Ureter (tissue), 1 donor: ENCODE measurements at regions not wholly inside any gene's neighbourhood (a gene's known extent, or its start where the extent isn't known, plus 50 kb on each side); places are given as distances from the start of the nearest gene placed in this dataset.
A peak's percentile ranks its signal among the peaks of the same experiment; 100 is the strongest.

Experiments used
- DNase-seq: peaks from one replicate; pipeline ENCODE4 v3.0.0-alpha.2; 2020; ENCODE audit warnings: low spot score
- donor health status: DM: yes; HTN: yes; CAD: no.

DNA sequence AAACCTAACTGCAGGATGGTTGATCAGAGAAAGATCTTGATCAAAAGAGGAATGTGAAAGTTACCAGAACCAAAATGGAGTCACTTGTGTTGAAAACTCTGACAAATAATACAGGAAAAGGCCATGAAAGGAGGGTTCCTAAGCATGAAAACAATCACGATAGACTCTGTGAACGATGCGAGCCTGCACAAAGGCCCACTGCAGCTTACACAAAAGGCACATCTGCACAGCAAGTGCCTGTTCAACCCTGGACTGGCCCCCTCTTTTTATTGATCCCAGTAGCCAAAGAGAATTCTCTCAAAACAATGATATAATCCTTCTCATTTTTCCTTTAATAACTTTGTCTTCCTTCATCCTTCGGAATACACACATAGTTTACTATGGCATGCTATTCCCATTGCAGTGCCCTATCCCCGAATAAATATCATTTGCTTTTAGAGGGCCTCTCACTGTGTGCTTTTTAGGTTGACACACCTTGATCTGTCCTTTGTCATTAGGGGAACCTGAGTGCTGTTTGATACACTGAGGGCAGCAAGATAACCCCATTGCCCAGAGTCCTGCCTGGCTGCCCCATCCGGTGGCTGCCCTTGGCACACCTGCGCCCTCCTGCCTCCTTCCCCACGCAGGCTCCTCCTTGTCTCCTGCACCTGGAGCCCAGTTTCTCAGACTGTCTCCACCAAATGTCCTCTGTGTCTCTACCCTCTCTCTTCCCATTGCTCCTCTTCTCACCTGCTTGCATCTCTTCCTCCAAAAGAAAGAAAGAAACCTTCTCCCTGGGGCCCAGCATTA is 98.3 kb upstream of the FRMD1 start:
- no peak for DNase-seq

DNA sequence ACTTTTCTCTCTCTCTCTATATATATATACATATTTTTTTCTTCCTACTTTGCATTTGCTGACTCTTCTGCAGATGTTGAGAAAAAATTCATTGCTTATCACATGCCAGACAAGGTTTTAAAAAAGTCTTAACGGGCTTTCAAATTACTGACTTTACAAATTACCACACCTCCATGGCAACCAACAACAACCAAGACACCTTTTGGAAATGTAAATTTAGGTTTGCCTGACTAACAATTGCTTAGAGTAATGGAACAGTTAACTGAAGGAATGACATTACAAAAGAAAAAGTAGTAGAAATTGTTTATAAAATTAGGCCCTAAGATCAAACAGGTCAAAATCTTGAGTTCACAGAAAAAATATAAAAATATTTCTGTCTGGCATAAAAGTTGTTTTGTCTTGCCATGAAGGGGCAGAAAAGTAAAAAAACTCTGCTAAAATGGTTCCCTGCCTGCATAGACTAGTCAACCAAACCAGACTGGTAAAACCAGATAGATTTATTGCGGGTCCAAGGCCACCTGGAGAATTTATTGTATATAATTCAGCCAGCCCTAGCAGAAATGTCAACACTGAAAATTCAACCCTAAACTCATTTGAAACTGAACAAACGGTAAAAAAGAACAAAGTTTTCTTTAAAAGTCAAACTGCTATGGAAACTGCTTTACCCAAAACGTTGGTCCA is 92.8 kb upstream of the FRMD1 start:
- no peak for DNase-seq

DNA sequence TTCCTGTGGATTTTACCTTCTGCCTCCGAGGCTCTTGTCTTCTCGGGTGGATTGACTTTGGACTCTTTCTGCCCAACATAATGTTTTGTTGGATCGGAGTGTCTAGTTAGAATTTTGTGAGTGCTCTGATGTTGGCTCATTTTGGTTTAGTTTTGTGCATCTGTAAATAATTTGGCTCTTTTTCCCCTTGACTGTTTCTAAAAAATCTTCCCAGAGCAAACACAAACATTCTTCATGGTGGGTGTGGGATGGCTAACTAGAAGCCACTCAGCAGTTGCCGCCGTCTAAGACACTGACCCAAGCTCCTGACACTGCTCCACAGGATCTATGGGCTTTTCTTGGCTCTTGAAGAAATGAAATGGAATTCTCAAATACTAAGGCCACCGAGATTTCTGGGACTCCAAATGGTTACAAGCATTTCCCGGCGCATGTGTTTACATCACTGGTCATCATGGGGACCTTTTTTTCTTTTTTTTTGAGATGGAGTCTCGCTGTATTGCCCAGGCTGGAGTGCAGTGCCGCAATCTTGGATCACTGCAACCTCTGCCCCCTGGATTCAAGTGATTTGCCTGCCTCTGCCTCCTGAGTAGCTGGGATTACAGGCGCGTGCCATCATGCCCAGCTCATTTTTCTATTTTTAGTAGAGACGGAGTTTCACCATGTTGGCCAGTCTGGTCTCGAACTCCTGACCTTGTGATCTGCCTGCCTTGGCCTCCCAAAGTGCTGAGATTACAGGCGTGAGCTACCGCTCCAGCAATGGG is 92.0 kb upstream of the FRMD1 start:
- no peak for DNase-seq

DNA sequence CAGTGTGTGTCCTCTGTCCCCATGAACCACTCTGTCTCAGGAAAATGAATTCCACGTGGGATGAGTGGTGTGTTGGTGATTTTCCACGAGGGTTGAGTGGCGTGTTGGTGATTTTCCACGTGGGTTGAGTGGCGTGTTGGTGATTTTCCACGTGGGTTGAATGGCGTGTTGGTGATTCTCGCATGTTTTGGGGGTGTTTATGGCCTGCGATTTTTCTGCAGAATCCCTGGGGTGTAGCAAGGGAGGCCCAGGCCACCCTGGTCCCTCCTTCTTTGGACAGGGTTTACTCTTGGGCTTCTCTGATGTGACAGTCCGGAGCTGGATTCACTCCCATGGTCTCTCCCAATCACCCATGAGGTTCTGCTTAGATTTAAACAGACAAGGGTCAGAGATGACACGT is 90.6 kb upstream of the FRMD1 start:
- peak; percentile 5 for DNase-seq

DNA sequence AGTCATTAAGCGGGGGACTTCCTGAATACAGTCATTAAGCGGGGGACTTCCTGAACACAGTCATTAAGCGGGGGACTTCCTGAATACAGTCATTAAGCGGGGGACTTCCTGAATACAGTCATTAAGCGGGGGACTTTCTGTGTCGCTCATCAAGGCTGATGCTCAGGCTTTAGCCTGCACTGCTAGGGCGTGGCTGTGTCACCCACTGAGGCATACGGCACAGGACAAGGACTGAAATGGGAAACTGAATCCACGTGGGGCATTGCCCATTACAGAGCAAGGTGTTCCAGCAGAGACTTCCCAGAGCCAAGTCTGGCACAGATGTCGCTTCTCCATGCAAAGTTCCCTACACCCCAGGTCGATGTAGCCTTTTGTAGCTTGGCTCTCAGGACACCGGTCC is 89.9 kb upstream of the FRMD1 start:
- DNase-seq: peak; percentile 14

DNA sequence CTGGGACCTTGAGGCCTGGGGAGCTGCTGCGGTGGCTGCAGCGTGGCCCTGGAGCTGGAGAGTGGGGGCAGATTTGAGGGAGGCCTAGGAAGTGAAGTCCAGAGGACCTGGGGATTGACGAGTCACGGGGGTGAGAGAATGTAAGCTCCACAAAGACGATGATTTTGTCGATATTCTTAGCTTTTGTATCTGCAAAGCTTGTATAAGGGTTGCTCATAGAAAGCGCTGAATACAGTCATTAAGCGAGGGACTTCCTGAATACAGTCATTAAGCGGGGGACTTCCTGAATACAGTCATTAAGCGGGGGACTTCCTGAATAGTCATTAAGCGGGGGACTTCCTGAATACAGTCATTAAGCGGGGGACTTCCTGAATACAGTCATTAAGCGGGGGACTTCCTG is 89.3 kb upstream of the FRMD1 start:
- DNase-seq: peak; percentile 23

DNA sequence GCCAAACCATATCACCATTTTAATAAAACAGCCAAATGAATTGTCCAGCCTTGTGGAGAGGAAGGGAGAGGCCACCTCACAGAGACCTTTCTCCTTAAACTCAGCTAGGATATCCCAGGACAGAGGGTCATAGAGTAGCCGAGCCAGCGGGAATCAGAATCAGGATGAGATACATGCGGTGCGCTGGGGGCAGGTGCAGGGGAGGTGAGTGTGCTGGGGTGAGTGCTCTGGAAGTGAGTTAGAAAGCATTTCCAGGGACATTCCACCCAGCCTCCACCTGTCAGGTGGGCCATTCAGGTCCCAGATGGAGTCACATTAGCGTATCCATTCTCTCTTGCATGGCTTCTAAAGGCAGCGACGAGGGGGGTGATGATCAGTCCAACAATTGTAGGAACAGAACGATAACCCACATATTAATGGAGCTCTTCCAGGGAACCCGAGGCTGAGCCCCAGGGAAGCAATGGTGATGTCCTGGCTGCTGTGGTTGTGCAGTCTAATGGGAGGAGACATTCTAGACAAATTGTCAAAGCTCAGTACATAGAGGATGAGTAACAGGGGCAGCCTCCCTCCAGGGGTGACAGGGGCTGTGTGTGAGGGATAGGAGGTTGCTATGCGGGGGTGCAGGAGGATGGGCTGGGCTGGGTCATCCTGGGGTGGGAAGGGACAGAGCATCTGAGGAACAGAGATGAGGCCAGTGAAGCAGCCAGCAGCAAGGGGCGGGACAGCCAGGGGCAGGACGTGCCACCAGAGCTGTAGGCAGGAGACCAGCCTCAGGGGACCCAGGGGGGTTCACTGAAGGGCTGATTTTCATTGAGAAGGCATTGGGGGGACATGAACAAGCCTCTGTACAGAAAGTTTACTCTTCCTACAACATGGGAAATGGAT is 88.7 kb upstream of the FRMD1 start:
- no peak for DNase-seq

DNA sequence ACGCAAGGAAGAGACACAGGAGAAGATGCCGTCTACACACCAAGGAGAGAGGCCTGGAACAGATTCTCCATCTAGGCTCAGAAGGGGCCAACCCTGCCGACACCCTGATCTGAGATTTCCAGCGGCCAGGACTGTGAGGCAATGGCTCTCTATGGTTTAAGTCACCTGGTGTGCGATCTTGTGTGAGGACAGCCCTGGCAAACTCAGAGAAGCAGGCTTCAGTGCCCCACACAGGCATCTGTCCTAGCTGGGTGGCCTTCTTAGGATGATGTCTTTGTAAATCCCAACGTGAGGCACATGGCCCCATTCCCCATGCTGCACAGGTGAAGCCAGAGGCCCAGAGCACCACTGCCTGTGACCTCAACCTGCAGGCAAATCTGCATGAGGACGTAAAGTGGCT is 87.6 kb upstream of the FRMD1 start:
- no peak for DNase-seq

DNA sequence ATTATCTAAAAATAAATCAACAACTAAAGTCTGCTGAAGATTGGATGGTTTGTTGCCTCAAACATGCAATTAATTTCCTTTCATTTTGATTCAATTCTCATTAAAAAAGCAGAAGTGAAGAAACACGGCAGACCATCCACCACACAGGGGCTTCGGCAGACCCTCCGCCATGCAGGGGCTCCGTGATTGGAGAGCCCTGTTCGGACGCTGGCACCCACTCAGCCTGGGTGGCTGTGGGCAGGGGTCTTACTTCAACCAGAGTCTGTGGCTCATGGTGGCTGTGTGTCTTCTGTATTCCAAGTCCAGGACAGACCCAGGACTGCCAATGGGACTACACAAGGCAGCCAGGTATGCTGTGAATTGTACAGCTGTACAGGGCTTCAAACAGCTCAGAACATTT is 86.9 kb upstream of the FRMD1 start:
- DNase-seq: no peak

DNA sequence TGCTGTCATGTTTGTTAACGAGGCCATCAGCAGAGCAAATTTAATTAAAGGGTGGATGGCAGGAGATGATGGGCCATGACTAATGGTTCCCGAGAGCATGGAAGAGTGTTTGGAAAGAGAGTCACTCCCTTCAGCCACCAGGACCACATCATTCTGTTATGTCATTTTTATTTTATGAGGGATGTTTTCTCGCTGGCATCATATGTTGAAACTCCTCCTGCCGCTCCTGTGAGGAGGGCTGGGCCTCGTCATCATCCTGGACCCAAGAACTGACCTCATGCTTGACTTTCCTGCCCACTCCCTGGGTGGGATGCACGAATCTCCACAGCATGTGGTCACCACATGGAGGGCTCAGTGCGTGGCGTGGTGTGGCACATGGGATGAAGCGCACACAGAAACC is 86.4 kb upstream of the FRMD1 start:
- no peak for DNase-seq

DNA sequence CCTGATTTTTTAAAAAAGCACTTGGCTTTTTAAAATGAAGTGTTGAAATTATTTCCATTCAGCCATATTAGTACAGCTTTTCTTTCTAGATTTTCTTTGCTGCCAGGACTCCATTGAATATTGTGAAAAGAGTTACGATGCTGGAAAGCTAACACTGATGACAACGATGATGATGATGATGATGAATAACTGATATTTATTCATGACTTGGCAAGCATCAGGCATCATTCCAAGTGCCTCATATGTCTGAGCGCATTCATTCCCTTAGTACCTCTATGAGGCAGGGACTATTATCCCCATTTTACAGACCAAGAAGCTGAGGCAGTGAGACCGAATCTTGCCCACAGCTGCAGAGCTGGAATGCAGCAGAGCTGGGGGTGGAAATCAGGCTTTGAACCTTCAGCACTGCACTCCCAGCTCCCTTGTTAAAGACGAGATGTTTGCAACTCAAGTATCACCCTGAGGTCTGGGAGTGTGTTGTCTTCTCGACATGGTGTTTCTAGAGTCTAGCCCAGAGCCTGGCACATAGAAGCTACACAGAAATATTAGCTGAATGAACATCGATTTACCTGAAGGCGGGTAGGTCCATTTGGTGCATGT is 85.5 kb upstream of the FRMD1 start:
- DNase-seq: no peak

DNA sequence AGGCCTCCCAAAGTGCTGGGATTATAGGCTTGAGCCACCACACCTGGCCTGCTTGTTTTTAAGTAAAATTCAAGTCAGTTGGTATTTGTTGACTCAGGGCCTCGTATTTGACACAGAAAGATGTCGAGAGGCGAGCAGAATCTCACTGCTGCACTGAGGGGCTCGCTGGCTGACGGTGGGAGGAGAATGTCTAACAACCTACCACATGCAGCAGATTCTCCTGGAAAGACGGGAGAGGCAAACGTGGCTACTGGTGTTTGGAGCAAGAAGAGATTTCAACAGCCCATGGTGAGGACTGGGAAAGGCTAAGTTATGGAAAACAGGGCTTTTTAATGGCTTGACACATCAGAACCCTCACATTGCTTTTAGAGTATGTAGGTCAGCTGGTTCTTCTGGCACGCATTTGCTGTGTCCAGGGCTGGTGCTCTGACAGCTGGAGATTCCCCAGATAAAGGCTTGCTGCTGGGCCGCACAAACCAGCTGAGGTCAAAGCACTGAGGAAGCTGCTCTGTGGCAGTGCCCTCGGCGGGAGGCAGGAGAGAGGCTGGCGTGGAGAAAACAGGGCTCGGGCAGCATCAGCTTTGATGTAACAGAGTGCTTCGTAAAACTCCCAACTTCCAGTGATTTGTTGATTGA is 84.2 kb upstream of the FRMD1 start:
- peak; percentile 71 for DNase-seq

DNA sequence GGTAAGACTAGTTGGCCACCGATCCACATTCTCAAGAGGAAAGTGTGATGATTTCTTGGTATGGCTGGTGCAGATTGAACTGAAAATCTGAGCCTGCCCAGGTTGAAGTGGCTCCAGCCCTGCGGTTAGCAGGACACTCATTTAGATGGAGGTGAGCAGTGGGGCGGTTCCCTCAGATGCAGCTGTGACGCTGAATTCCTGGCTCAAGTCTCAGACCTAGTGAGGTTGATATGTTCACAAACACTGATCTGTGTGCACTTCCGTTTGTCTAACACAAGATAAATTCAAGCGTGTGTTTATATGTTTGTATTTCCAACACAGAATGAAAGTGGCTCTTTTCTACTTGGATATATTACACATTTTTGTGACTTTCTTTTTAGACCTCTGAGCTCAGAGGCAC is 83.4 kb upstream of the FRMD1 start:
- no peak for DNase-seq

DNA sequence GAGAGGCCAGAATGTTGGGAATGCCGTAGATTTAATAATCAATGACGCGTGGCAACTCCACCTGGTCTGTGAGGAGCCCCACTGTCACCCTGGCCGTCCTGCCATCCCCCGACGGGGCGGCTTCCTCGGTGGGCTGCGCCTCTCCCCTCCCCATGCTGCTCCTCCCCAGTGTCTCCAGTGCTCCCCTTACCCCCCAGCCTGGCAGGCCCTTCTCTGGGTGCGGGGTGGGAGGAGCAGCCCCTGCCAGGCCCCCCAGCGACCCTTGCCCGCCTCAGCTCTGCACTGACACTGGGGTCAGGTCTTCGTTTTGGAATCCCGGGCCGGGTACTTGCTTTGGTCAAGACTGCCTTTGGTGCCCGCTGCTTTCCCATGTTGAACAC is 82.3 kb upstream of the FRMD1 start:
- DNase-seq: no peak

DNA sequence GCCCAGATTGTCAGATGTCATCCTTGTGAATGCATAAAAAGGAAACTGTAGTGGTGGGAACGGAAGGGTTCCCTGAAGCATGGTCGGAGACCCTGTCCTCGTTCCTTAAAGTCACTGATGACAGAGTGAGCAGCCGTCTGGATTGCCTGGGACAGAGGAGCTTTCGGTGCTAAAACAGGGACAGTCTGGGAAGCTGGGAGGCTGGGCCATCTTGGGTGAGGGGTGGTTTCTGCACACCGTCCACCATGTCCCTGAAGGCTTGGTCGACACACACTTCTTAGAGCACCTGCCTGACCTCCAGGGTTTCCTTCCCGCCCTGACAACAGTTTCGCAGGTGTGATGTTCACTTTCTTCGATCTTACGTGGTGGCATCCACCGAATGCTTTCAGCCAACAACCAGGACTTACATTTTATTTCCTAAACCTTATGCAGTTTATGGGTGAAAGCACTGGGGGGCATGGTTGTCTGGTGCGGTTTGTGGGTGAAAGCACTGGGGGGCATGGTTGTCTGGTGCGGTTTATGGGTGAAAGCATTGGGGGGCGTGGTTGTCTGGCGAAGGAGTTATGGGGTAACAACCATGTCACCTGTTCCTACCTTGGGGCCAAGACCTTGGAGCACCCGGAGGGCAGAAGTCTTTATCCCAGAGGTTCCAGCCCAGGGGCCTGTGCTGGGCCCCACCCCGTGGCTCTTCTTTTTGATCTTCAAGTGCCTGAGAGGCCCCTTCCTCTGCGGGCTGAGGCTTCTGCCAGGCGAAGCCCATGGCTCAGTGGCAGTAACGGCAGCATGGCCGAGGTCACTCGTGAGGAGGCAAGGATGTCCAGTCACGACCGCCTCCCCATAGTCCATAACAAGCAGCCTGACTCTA is 81.7 kb upstream of the FRMD1 start:
- no peak for DNase-seq

DNA sequence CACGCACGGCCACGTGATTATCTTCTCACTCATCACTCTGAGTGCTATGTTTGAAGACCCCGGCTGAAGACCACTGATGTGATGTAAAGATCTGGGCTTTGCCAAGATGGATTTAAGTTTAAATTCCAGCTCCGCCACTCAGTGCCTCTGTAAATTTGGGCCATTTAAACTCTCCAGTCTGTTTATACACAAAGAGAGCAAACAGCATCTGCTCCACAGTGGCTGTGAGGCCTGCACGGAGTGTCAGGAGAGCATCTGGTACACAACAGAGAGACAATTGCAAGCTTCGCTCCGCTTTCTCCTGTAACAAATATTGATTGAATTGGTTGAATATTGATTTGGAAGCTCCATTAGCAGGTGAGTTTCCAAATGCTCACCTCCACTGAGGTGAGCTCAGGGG is 80.5 kb upstream of the FRMD1 start:
- no peak for DNase-seq

DNA sequence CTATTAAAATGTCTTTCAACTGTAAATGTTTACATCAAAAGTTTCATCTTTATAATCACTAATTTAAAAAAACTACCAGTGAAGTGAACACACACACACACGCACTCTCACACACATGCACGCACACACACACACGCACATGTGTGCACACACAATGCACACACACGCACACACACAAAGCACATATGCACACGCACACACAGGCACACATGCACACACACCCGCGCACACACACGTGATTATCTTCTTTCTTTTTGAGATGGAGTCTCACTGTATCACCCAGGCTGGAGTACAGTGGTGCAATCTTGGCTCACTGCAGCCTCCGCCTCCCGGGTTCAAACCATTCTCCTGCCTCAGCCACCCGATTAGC is 80.0 kb upstream of the FRMD1 start:
- DNase-seq: no peak

DNA sequence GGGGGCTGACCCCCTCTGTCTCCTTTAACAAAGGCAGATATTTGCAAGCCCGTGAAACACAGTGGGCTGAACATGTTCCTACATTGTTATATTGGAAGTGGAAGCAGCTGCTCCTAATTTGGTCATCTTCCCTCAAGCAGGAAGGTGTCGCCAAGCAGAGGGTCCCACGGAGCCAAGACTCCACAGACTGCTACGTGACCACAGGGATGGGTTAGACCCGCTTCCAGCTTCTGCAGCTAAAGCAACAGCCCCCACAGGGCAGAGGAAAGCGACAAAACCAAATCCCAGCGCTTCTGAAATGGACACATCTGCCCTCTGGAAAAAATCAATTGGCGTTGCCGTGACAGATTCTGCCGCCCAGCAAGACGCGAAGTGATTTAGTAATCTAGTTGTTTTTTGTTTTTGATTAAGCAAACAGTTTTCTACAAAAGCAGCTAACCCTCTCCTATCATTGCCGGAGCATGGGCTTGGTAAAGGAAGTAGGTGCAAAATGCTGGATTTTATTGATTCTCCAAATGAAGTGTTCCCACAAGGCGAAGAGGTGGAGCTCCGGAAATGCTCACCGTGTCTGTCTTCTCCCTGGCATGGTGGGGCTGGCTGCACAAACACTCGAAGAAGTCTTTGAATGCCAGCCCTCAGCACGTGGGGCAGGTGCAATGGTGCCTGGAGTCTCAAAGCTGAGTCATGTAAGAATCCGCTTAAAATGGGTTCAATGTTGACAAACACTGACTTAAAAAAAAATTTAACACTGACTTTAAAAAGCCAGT is 79.4 kb upstream of the FRMD1 start:
- DNase-seq: no peak
